ENCODE measurements at regions not wholly inside any gene's neighbourhood (a gene's known extent, or its start where the extent isn't known, plus 50 kb on each side); places are given as distances from the start of the nearest gene placed in this dataset.
"Not testable (repeated sequence)": the region's sequence is repeated elsewhere in the genome, so short reads cannot be mapped to it uniquely, and the experiment has no call there.

GRCh38 chr15:47885920-47886319 is 168.6 kb downstream of the SEMA6D start:
- DNase-seq (ENCODE audit: low read depth): peak; percentile 67

GRCh38 chr15:47887241-47887800 is 170.0 kb downstream of the SEMA6D start:
- no peak for DNase-seq (ENCODE audit: low read depth)

GRCh38 chr15:47888385-47889100 is 171.2 kb downstream of the SEMA6D start:
- DNase-seq (ENCODE audit: low read depth): no peak

- no peak for DNase-seq (ENCODE audit: low read depth)
Measured at GRCh38 chr15:47890397-47891150, 173.3 kb downstream of the SEMA6D start.

GRCh38 chr15:47897525-47897924 is 180.2 kb downstream of the SEMA6D start:
- no peak for DNase-seq (ENCODE audit: low read depth)

GRCh38 chr15:47900751-47901150 is 183.4 kb downstream of the SEMA6D start:
- no peak for DNase-seq (ENCODE audit: low read depth)

- DNase-seq (ENCODE audit: low read depth): no peak
Measured at GRCh38 chr15:47903368-47903767, 186.1 kb downstream of the SEMA6D start.

- DNase-seq (ENCODE audit: low read depth): no peak
Measured at GRCh38 chr15:47908486-47908885, 191.2 kb downstream of the SEMA6D start.

GRCh38 chr15:47908950-47909670 is 191.8 kb downstream of the SEMA6D start:
- no peak for DNase-seq (ENCODE audit: low read depth)

GRCh38 chr15:47912910-47913309 is 195.6 kb downstream of the SEMA6D start:
- not testable (repeated sequence) for DNase-seq (ENCODE audit: low read depth)

- no peak for DNase-seq (ENCODE audit: low read depth)
Measured at GRCh38 chr15:47917881-47918280, 200.6 kb downstream of the SEMA6D start.

GRCh38 chr15:47918877-47919276 is 201.6 kb downstream of the SEMA6D start:
- no peak for DNase-seq (ENCODE audit: low read depth)

GRCh38 chr15:47924381-47924780 is 196.4 kb upstream of the SLC24A5 start:
- DNase-seq (ENCODE audit: low read depth): no peak

- DNase-seq (ENCODE audit: low read depth): no peak
Measured at GRCh38 chr15:47929138-47929803, 191.5 kb upstream of the SLC24A5 start.

- DNase-seq (ENCODE audit: low read depth): no peak
Measured at GRCh38 chr15:47932261-47932660, 188.5 kb upstream of the SLC24A5 start.

GRCh38 chr15:47932951-47933641 is 187.7 kb upstream of the SLC24A5 start:
- DNase-seq (ENCODE audit: low read depth): no peak

GRCh38 chr15:47933865-47934264 is 186.9 kb upstream of the SLC24A5 start:
- DNase-seq (ENCODE audit: low read depth): no peak

GRCh38 chr15:47934342-47934741 is 186.4 kb upstream of the SLC24A5 start:
- DNase-seq (ENCODE audit: low read depth): no peak

- DNase-seq (ENCODE audit: low read depth): no peak
Measured at GRCh38 chr15:47937834-47938233, 183.0 kb upstream of the SLC24A5 start.

GRCh38 chr15:47944637-47945288 is 176.0 kb upstream of the SLC24A5 start:
- DNase-seq (ENCODE audit: low read depth): no peak

Measured in HT1080 (cell line).